GM21515 (cell line): ENCODE measurements at regions not wholly inside any gene's neighbourhood (a gene's known extent, or its start where the extent isn't known, plus 50 kb on each side); places are given as distances from the start of the nearest gene placed in this dataset.
"Not testable (repeated sequence)": the region's sequence is repeated elsewhere in the genome, so short reads cannot be mapped to it uniquely, and the experiment has no call there.

Source experiments
- ATAC-seq: cut with Tn5 transposase; IDR thresholded peaks from one replicate; pipeline ENCODE4 v1.9.1; 2021; ENCODE audit not compliant: unreplicated experiment

DNA sequence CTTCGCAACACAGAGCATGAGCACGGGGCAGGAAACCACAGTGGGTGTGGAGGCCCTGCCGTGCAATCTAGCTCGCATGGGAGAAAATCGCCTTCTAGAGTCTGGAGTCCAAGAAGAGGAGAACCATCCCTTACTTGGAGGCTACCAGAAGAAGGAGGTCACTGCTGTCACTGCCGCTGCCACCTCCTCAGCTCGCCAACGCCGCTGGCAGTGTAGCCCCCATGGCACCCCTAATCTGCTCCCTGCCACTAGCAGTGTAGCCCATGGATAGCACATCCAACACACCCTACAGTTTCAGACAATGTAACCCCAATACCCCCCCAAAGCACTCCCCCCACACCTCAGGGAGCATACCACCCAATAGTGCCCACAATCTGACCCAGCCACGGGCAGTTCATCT lies 438.0 kb upstream of the ZNF337 start:
- ATAC-seq, result no peak

DNA sequence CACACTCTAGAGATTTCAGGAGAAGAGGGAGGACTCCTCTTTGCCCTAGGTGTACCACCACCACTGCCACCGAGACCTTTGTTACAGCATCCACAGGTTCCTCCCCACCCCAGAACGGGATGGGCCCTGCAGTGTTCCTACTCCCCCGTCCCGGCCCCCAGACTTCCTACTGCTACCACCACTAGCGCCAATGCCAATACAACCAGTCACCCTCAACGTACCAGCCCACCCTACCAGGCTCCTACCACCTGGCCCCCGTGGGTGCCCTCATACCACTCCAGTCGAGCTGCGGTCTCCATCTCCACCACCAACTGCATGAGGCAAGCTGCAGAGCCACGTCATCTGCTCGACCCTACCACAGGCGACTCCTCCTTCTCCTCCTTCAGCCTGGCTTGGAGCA lies 437.1 kb upstream of the ZNF337 start:
- ATAC-seq, result not testable (repeated sequence)

DNA sequence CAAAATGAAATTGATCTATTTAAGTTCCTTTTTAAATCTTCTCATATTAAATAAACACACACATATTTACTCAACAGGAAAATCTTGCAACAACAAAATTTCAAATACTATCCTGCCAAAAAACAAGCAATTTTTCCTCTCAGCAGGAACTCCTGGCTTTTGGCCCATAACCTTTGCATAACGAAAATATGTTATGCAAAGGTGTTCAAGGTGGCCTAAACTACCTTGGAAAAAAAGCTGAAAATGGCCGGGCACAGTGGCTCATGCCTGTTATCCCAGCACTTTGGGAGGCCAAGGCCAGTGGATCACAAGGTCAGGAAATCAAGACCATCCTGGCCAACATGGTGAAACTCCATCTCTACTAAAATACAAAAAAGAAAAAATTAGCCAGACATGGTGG lies 424.3 kb upstream of the ZNF337 start:
- ATAC-seq, result not testable (repeated sequence)

DNA sequence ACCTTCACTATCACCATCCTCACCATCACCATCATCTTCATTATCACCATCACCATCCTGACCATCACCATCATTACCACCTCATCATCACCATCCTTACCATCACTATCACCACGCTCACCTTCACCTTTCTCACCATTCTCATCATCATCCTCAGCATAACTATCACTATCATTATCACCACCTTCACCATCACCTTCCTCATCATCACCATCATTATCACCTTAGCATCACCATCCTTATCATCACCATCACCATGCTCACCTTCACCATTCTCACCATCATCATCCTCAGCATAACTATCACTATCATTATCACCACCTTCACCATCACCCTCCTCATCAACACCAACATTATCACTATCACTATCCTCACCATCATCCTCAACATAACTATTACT lies 397.8 kb upstream of the ZNF337 start:
- ATAC-seq, result not testable (repeated sequence)

DNA sequence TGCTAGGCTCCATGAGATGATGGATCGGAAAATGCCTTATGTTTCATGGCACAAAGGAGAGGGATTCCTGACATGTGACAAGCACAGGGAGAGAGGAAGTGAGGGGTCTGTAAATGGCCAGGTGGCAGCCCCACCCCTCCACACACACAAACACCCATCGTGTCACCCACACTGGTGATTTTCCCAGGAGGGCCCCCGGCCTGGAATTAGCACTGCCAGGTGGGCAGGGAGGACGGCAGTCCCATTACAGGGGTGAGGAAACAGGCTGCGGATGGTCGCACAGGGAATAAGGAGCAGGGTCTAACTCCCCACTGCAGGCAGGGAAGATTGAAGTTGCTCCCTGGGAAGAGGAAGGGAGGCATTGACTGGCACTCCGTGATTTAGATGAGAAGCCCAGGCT lies 395.3 kb upstream of the ZNF337 start:
- ATAC-seq, result not testable (repeated sequence)

DNA sequence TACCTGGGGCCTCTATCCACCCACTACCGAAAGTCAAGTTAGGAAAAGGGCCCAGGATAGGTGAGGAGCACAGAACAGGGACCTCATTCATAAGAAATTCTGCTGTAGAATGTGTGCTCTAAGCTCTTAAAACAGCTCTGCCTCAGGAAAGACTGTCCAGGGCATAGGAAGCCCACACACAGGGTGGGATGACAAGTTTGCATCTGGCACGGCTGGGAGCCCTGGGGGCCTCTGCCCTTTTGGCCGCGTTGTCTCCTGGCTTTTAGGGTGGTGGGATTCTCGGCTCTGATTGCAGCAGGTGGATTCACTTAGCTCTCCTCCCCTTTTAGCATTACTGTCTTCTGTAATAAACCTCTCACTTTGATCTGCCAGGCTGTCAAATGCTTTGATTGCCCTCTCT lies 389.5 kb upstream of the ZNF337 start:
- not testable (repeated sequence) for ATAC-seq

DNA sequence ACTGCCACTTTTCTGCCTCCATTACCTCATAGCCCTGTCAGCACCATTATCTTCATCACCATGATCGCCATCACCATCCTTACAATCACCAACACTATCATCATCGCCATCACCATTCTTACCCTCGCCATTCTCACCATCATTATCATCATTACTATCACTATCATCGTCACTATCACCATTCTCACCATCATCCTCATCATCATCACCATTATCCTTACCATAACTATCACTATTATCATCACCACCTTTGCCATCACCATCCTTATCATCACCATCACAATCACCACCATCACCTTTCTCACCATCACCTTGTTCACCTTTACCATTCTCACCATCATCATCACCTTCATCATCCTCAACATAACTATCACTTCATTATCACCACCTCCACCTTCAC lies 377.3 kb upstream of the ZNF337 start:
- not testable (repeated sequence) for ATAC-seq

DNA sequence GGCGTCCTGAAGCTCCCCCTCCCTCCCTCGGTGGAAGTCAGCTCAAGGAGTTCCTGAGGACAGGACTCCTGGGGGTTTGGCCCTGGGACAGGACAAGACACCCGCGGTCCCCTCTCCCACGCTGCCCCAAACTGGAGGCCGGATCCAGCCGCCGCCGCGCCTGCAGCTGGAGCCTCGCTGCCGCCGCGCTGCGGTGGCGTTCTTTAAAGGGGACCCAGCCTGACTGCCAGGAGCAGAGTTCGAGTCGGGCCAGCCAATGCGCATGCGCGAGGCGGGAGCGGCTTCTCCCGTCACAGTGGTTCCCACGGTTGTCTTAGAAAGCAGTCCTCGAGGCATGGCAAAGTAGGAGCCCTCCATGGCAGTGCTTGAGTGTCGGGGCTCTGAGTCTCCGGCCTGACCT lies 362.7 kb upstream of the ZNF337 start:
- ATAC-seq, result not testable (repeated sequence)

DNA sequence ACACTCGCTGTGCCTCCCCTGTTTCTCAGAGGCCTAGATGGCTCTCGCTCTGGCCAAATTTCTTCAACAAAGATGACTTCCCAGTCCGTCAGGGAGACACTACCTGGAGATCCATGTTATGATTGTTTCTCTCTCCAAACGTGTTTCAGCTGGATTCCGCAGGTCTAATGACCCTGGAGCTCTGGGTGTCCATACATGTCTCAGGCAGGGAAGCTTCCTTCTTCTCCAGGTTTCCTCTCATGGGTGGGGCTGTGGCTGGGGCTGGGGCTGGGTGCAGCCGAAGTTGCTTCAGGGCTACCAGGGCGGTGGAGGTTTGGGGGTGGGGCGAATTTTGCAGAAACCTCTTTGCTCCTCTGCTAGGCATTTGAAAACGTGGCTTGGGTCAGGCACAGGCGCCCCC lies 361.8 kb upstream of the ZNF337 start:
- ATAC-seq, result not testable (repeated sequence)

DNA sequence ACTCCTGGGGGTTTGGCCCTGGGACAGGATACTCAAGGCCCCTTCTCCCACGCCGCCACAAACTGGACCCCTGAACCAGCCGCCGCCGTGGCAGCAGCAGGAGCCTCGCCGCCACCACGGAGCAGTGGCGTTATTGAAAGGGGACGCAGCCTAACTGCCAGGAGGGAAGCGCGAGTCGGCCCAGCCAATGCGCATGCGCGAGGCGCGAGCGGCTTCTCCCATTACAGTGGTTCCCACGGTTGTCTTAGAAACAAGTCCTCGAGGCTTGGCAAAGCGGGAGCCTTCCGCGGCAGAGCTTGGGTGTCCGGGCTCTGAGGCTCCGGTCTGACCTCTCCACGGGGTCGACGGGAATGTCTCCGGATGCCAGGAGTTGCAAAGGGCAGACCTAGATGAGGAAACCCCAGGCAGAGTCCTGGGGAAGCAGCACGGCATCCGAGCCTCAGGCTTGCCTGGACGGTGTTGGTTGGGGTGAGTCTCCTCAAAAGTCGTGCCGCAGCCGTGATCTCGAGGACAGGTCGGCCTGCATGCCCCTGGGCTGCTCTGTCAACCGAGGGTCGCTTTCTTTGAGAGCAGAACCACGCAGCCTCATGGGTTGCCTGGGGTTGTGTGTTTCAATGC lies 360.6 kb upstream of the ZNF337 start:
- not testable (repeated sequence) for ATAC-seq

DNA sequence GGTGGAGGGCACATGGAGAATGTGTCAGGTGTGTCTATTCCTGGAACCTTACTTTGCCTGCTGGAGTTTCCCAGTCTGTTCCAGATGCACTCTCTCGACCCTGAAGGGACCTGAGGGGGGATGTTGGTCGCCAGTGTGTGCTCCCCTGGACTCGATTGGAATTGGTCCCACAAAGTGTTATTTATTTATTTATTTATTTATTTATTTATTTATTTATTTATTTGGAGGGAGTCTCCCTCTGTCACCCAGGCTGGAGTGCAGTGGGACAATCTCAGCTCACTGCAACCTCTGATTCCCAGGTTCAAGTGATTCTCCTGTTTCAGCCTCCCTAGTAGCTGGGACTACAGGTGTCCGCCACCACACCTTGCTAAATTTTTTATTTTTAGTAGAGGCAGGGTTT lies 329.1 kb upstream of the ZNF337 start:
- not testable (repeated sequence) for ATAC-seq

DNA sequence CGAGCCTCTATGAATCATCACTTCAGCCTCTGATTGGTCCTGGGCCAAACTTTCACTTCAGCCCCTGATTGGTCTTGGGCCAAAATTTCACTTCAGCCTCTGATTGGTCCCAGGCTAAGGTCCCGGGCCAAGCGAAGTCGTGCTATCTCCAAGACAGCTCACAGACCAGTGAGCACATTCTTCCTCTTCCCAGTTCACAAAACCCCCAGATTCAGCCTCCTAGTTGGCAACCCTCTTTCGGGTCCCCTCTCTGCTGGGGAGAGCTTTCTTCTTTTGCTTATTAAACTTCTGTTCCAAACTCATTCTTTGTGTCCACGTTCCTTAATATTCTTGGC lies 314.3 kb upstream of the ZNF337 start:
- not testable (repeated sequence) for ATAC-seq

DNA sequence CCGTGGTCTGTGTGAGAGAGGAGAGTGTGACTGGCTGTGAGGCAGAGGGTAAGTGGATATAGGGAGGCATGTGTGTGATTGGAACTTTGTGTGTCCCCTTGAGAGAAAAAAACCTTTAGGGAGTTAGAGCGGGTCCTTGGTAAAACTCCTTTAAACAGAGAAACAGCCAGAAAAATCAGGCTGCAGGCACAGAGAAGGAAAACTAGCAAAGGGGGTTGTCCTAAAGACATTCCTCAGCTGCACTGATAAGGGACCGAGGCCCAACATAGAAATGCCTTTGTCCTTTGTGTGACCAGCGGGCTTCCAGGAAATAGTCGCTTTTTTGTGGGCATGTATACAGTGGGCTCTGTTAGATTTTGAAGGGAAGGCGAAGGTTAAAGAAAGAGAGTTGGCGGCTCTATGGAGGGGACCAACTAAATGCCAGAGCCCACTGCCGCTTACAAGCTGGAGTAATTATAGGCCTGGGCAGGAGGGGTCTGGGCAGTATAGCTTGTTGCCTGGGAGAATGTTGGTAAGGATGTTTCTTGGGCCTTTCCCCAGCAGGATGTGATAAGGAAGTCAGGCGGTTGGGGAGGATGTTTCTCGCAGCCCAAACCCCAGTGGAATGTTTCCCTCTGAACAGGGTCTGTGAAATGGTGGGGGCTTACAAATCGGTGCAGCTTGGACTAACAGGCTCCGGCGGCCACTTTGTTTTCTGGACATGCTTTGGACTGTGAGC lies 313.7 kb upstream of the ZNF337 start:
- ATAC-seq, result not testable (repeated sequence)

DNA sequence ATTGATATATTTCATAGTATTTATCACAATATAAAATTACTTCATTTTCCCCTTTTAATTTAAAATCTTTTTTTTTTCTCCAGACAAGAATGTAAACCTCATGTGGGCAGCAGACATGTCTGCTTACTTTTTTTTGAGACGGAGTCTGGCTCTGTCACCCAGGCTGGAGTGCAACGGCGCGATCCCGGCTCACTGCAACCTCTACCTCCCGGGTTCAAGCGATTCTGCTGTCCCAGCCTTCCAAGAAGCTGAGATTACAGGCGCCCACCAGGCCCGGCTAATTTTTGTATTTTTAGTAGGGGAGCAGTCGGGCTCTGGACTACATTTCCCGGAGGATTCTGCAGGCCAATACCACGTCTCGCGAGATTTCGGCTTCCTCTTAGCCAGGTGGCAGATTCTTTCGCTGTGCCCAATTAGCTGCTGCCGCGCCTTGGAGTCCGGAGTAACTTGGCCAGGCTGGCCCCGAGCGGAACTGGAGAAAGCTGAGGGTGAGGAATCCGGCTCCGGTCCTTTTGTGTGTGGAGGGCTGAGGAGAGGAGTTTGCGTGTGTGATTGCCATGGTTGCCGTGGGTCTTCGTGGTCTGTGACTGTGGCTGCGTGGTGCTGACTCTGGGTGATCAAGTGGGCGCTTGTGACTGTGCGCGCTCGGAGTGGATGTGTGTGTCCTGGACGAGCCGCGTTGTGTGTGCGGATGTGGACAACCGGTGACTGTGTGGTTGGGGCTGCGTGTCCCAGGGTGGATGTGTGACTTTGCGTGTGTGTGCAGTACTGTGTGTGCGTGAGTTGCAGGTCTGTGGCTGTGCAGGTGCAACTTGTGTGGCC lies 313.0 kb upstream of the ZNF337 start:
- not testable (repeated sequence) for ATAC-seq

DNA sequence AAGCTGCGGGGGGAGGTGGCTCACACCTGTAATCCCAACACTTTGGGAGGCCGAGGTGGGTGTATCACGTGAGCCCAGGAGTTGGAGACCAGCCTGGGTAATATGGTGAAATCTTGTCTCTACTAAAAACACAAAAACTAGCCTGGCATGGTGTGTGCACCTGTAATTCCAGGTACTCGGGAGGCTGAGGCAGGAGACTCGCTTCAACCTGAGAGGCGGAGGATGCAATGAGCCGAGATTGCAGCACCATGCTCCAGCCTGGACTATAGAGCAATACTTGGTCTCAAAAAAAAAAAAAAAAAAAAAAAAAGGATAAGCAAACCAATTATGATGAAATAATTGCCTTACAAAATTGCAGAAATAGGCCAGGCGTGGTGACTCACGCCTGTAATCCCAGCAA lies 311.4 kb upstream of the ZNF337 start:
- not testable (repeated sequence) for ATAC-seq

DNA sequence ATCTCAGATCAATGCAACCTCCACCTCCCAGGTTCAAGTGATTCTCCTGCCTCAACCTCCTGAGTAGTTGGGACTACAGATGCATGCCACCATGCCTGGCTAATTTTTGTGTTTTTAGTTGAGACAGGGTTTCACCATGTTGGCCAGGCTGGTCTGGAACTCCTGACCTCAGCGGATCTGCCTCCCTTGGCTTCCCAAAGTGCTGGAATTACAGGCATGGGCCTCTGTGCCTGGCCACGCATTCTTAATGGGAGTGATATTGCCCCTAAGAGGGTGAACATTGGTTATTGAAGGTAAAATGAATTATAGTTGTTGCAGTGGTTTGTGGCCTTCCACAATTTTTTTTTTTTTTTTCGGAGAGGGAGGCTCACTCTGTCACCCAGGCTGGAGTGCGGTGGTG lies 309.5 kb upstream of the ZNF337 start:
- ATAC-seq, result not testable (repeated sequence)

DNA sequence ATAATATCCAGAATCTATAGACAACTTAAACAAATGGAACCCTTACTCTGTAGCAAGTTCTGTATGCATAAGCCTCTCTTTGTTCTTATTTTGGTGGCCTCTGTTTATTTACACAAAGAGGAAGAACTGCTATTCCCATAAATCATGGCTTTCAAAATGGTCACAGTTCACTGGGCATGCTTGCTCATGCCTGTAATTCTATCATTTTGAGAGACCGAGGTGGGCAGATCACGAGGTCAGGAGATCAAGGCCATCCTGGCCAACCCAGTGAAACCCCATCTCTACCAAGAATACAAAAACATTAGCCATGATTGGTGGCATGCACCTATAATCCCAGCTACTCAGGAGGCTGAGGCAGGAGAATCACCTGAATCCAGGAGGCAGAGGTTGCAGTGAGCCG lies 307.3 kb upstream of the ZNF337 start:
- ATAC-seq, result not testable (repeated sequence)

DNA sequence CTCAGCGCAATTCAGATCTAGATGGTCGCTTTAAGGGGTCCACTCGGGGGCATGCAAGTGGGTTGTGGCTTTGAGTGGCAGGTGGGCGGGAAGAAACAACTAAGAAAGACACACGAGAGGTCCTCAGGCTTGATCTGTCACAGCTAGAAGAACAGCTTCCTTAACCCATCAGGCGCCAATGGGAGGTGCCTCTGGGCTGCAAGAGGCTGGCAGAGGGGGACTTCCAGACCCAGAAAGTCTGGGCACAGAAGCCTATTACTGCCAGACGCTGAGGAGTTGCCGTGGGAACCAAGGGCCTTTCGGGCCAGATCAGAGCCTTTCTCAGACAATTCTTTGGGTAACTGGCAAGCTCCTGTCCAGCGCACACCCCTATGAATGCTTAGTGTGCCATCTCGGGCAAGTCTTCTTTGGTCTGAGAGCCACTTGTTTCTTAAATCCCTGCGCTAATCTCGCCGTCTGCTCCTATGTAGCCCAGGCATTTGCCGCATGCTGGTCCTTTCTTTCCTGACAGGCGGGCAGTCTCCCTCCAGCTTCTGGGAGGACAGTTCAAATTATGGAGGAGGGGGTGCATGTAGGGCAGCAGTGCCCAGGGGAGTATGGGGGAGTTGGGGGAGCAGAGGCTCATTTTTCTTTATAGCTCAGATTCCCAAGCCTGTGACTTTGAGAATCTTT lies 300.9 kb upstream of the ZNF337 start:
- not testable (repeated sequence) for ATAC-seq

DNA sequence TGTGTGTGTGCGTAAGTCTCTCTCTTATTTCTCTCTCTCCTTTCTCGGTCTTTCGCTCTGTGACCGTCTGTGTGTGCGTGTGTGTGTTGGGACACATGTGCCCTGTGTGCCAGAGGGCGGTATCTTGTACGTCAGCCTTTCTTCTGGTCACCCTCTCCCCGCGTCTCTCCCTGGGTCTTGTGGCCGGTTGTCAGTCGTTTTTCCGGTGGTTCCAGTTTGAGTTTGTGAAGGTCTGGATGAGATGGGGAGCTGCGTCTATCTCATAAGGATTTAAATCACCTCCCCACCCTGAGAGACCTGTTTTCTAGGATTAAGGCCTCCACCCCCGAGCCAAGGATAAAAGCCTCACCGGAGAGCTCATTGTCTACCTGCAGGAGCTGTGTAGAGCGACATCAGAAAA lies 295.5 kb upstream of the ZNF337 start:
- ATAC-seq, result no peak

DNA sequence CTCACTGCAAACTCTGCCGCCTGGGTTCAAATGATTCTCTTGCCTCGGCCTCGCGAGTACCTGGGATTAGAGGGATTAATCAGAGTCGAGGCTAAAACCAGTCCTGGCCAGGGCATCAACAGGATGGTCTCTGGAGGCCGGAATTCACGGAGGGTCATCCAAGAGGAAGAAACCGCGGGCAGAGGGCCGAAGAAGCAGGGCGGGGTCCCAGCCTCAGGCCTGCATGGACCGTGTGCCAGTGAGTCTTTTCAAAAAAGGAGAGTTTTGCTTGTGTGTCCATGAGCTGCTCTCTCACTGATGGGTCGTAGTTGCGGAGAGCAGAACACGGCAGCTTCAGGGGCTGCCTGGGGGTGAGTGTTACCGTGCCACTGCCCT lies 295.1 kb upstream of the ZNF337 start:
- ATAC-seq, result no peak

DNA sequence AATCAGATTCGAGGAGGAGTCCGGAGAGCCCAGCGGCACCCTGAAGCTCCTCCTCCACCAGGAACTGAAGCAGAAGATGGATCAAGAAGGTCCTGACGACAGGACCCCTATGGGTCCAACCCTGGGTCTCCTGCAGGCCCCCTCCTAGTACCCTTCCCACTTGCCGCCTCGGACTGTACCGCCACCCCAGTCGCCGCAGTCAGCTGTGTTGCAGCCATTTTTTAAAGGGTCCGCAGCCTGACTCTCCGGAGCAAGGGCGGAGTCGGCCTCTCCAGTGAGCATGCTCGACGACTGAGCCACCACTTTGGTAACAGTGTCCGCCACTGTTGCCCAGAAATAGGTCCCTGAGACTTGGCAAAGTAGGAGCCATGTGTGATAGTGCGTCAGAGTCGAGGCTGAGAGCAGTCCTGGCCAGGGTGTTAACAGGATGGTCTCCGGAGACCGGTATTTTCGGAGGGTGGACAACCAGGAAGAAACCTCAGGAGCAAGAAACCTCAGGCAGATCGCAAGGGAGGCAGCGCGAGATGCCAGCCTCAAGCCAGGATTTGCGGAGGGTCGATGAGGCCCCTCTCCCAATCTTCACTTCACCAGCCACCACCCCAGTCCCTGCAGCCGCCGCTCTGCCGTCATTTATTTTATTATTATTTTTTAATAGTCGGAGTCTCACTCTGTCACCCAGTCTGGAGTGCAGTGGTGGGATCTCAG lies 294.6 kb upstream of the ZNF337 start:
- ATAC-seq, result no peak
